Spleen (tissue), 7 donors: ENCODE measurements at regions not wholly inside any gene's neighbourhood (a gene's known extent, or its start where the extent isn't known, plus 50 kb on each side); places are given as distances from the start of the nearest gene placed in this dataset.

Experiments used
- CTCF ChIP-seq, 11 experiments: fragments of 200-600 bp in 7 of 11; fragments of 450-650 bp in 4 of 11; sonication (generic) in 4 of 11; IDR thresholded peaks in 8 of 11; conservative IDR thresholded peaks in 3 of 11; 1 replicate in 7 of 11; 2 replicates in 4 of 11; pipeline versions ENCODE4 v1.4.0 to v1.8.0; 2016 to 2021; ENCODE audit warnings: antibody characterized with exemption in 11 of 11, inconsistent platforms in 4 of 11, mild to moderate bottlenecking in 1 of 11
- POLR2A ChIP-seq, 3 donors: fragments of 450-650 bp; IDR thresholded peaks; one replicate each; pipeline ENCODE4 v1.5.1; 2017; ENCODE audit warnings: antibody characterized with exemption in 3 of 3, mild to moderate bottlenecking in 1 of 3
- POLR2AphosphoS5 ChIP-seq, 3 donors: sonication (generic); formaldehyde crosslinking; IDR thresholded peaks; one replicate each; pipeline ENCODE4 v1.5.1; 2017; ENCODE audit warnings: antibody characterized with exemption in 3 of 3
- donor health status: DM: no; HTN: no; CAD: no; lungs with moderate emphysema.
- donor health status: DM: no; HTN: no; CAD: no.
- donor health status: DM: no; HTN: no; CAD: no.

- no peak for TF ChIP-seq CTCF (IDR thresholded peaks at IDR 0.05 in 8 of 11, conservative IDR thresholded peaks at IDR 0.05 in 3 of 11)
- TF ChIP-seq POLR2A (IDR thresholded peaks at IDR 0.05): no peak
- no peak for TF ChIP-seq POLR2AphosphoS5 (IDR thresholded peaks at IDR 0.05)
Measured at GRCh38 chr6:100271202-100271601, 193.5 kb downstream of the SIM1 start.
